Fibroblast of lung (primary cell): ENCODE measurements at regions not wholly inside any gene's neighbourhood (a gene's known extent, or its start where the extent isn't known, plus 50 kb on each side); places are given as distances from the start of the nearest gene placed in this dataset.

Experiments used
- CTCF ChIP-seq, 2 donors: IDR thresholded peaks in 1 of 2; conservative IDR thresholded peaks in 1 of 2; 1 replicate in 1 of 2; 2 replicates in 1 of 2; pipeline ENCODE4 v1.5.1; 2011 to 2012; ENCODE audit warnings: low read length in 2 of 2, control low read depth in 1 of 2, inconsistent platforms in 1 of 2, low read depth in 1 of 2, mild to moderate bottlenecking in 1 of 2
- EZH2 ChIP-seq: IDR thresholded peaks from 2 replicates; pipeline ENCODE4 v1.5.1; 2012; ENCODE audit warnings: low read length, control low read depth, mild to moderate bottlenecking; ENCODE audit errors: missing control alignments

GRCh38 chr5:105821800-105822199 lies 1848.9 kb downstream of the EFNA5 start:
- no peak for TF ChIP-seq CTCF (conservative IDR thresholded peaks at IDR 0.05 in 1 of 2, IDR thresholded peaks at IDR 0.05 in 1 of 2; ENCODE audit: low read depth in 1 of 2, low read length in 2 of 2)
- TF ChIP-seq EZH2, result no peak
